EL (cell line): ENCODE measurements at regions not wholly inside any gene's neighbourhood (a gene's known extent, or its start where the extent isn't known, plus 50 kb on each side); places are given as distances from the start of the nearest gene placed in this dataset.
A peak's percentile ranks its signal among the peaks of the same experiment; 100 is the strongest.
"Not testable (repeated sequence)": the region's sequence is repeated elsewhere in the genome, so short reads cannot be mapped to it uniquely, and the experiment has no call there.

Experiments
- DNase-seq: peaks from one replicate; pipeline ENCODE4 v3.0.0-alpha.2; 2016

DNA sequence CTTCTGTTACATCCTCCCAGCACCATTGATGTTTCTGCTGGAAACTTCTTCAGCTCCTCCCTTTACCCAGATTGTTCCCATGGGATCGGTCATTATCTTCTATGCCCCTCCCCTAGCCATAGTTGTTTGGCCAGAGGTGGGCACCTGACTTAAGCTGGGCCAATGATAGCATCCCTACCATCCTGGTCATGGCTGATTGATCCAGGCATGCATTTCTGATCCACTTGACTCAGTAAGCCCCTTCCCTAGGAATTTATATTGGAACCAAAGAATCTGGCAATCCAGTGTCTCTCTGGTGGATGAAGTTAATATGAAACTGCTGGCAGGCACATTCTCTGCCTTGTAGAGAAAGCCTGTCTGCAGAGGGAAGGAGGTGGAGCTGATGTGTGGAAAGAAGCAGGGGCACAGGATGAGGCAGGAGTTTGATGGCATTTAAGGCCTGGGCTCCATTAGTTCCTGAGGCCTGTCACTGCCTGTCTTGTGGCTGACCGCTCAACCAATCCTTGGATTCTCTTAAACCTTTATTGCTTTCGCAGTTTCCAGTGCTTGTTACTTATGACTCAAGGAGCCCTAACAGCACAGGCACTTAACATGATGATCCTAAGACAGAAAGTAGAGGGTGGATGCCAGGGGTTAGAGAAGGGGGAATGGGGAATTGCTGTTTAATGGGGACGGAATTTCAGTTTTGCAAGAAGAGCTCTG, 152.4 kb downstream of the ABCC12 start:
- DNase-seq, result no peak

DNA sequence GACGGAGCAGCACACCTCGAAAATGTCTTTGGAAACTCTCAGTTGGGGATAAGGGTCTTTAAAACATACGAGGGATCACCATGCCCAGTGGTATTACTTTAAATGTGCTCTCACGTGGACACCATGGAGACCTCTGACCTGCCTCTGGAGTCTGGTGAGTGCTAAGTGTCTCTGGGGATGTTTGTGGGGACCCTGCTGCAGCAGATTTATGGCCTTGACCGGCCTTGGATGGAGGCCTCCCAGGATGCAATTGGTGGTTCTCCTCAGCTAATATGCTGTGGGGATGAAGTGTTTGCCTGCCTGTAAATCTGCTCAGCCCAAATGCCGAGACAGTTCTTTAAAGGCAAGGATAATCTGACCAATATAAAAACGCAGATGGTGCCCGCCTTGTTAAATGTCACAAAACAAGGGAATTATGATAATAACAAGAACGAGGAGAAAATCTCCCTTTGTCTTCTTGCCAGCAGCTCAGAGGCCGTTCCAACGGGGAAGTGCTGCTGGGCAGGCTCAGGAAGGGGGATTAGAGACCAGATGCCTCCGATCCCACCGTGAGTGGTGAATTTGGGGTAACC, 154.4 kb downstream of the ABCC12 start:
- no peak for DNase-seq

GRCh38 chr16:48000622-48001021, 155.2 kb downstream of the ABCC12 start:
- no peak for DNase-seq

GRCh38 chr16:47999595-47999994, 156.2 kb downstream of the ABCC12 start:
- no peak for DNase-seq

DNA sequence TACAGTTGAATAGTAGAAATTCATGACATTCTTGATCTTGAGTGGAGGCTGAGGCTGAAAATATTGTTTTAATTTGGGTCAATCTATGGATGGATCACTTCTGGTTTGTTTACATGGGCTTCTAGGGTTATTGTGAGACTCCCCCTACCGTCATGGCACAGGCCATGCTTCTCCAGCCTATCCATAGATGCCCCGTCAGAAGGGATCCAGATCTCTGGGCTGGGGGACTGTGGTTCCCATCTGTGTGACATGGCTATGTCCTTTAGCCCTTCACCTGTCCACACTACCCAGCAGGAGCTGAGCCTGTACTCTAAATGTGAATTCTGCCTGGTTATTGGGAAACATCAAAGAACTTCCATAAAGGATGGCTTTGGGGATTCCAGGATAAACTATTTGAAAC, 160.4 kb downstream of the ABCC12 start:
- no peak for DNase-seq

DNA sequence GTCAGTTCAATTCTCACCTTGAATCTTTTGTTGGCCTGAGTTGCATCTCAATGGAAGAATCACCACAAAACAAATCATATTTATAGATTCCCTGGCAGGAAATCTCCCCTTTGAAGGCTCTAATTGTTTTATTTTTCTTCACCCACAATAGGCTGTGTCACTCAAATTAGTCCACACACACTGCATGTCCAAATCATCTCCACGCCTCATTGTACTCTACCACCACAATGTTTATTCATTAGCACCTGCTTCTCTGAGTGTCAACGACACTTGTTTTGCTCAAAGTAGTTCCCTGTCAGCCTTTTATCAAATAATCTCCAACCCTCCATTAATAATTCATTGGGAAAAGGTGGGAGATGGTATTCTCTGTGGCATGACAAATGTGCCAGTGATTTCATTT, 164.3 kb downstream of the ABCC12 start:
- DNase-seq, result no peak

DNA sequence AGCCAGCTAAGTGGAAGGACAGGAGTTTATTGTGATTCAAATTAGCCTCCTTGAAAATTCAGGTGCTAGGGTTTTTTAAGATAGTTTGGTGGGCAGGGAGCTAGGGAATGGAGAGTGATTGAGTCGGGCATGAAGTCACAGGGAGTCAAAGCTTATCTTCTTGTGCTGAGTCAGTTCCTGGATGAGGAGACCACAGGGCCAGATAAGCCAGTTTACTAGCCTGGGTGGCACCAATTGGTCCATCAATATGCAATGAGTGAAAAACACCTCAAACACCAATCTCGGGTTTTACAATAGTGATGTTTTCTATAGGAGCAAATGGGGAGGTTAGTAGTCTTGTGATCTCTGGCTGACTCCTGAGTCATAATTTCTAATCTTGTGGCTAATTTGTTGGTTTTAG, 165.1 kb downstream of the ABCC12 start:
- DNase-seq, result no peak

GRCh38 chr16:47987136-47987535, 168.7 kb downstream of the ABCC12 start:
- DNase-seq, result no peak

GRCh38 chr16:47986031-47986430, 169.8 kb downstream of the ABCC12 start:
- DNase-seq, result no peak

- DNase-seq, result no peak
Measured at GRCh38 chr16:47984669-47985068, 171.1 kb downstream of the ABCC12 start.

DNA sequence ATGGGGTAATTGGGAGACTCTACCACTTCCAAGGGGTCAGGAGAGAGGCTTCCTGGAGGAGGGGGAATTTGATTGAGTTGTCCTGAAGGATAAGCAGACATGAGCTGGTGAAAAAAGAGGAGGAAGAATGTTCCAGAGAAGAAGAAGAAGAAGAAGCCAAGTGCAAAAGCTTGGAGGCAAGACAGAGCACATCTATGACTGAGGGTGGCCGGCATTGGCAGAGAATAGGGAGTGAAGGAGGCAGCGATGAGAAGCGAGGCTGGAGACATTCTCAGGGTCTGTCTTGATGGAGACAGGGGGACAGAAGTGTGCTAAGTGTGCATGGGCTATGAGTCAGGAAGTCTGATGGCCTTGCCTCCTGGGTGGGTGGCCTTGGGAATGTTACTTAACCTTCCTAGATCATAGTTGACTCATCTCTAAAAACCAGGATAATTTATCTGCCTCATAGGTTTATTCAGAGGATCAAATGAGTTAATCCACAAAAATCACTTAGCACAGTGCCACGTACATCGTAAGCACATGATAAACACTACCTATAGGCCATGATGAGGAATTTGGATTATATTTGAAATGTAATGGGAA, 171.7 kb downstream of the ABCC12 start:
- peak; percentile 16 for DNase-seq

- DNase-seq, result no peak
Measured at GRCh38 chr16:47980212-47980611, 175.6 kb downstream of the ABCC12 start.

- DNase-seq, result no peak
Measured at GRCh38 chr16:47979616-47980182, 176.1 kb downstream of the ABCC12 start.

DNA sequence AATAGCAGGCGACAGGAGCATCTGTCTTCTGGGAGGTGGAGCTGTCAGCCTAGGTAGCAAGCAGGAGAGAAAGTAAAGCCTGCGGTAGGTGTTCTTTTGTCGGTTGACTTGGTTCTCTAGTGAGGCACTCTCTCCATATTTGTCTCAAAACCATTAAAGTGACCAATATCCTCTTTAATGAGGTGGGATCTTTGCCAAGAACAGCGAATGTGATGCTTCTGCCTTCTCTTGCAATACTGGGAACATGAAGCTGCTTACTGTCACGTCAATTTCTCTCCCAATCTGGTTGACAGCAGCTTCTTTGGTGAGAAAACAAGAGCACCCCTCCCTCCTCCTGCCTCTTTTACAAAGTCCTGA, 176.7 kb downstream of the ABCC12 start:
- DNase-seq, result no peak

GRCh38 chr16:47978491-47979163, 177.2 kb downstream of the ABCC12 start:
- DNase-seq, result no peak

GRCh38 chr16:47977802-47978201, 178.0 kb downstream of the ABCC12 start:
- no peak for DNase-seq

GRCh38 chr16:47976636-47977210, 179.1 kb downstream of the ABCC12 start:
- no peak for DNase-seq

- not testable (repeated sequence) for DNase-seq
Measured at GRCh38 chr16:47974971-47975370, 180.8 kb downstream of the ABCC12 start.

DNA sequence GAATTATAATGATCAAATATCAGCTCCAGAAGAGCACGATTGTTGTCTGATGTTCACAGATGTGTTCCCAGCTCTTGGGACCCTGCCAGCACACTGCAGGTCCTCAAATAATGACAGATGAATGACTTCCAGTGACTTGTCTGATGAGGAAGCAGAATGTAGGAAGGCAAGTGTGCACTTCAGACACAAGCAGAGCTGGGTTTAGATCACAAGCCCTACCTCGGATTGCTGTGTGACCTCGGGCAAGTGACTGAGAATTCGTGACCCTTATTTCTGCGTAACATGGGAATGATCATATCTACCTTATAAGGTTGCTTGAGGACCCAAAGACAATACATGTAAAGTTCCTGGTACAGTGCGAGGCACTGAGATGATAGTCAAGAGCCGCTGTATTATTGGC, 182.2 kb downstream of the ABCC12 start:
- no peak for DNase-seq

DNA sequence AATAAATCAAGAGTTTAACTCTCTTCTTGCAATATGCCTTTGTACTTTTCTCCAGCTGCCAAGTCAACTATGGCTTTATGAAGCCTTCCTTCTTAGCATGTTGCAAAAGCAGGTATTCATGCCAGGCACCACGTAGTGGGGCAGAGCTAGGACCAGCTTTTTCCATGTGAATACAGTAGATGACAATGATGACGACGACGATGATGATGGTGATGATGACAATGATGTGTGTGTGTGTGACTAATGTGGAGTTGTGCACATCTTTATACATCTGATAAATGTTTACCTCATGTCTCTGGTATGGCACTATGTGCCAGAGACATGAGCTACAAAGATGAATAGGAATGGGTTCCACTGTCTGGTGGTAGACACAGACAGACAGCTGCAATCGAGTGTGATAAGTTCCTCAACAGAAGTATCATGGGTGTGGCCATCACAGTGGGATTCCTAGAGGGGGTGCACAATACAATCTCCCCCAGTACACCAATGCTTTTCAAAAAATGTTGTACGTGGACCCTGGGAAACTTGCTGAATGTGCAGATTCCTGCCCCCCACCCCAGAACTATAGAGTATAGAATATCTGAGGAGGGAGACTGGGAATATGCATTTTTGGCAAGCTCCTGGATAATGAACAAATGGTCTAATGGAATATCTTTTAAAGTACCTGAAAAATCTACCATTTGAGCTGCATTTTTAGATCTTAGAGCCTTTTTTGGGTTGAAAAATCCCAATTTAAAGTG, 183.4 kb downstream of the ABCC12 start:
- no peak for DNase-seq

- DNase-seq, result no peak
Measured at GRCh38 chr16:47971225-47971624, 184.6 kb downstream of the ABCC12 start.

DNA sequence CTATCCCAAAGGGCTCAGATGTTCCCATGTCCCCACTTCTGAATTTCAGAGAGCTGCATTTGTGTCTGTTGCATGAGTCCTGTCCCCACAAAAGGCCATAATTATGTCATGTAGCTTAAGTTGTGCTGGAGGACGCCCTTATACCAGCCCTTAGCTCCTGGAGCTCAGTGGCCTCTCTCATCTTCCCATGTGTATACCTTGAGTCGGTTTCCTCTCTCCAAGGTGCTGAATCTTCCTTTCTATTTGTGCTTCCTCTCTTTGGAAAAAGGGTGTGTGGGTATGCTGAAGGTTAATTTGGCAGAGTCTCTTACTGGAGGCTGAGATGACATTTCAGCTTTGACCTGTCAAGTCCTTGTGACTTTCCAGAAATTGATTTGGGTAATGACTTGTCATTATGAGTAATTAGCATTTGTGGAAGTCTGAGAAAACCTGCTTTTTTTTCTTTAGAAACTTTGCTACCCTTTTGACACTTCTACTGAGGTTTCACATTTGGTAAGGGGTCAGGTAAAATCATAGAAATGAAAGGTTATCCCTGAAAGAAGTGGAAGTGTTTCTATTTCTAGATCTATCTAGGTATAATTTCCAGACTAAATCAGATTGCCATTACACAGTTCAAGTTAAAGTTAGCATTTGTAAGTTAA, 185.4 kb downstream of the ABCC12 start:
- DNase-seq, result peak; percentile 46
